GM20000 (cell line): ENCODE measurements at regions not wholly inside any gene's neighbourhood (a gene's known extent, or its start where the extent isn't known, plus 50 kb on each side); places are given as distances from the start of the nearest gene placed in this dataset.

Source experiments
- DNase-seq: peaks from one replicate; pipeline ENCODE4 v3.0.0; 2012; ENCODE audit warnings: low spot score
- TF ChIP-seq, protein P1 (sequence below): IDR thresholded peaks from 2 replicates; pipeline ENCODE4 v1.5.1; 2012; ENCODE audit warnings: mild to moderate bottlenecking, control low read depth; ENCODE audit errors: extremely low read depth, missing control alignments

- no peak for DNase-seq
- TF ChIP-seq, protein P1, sequence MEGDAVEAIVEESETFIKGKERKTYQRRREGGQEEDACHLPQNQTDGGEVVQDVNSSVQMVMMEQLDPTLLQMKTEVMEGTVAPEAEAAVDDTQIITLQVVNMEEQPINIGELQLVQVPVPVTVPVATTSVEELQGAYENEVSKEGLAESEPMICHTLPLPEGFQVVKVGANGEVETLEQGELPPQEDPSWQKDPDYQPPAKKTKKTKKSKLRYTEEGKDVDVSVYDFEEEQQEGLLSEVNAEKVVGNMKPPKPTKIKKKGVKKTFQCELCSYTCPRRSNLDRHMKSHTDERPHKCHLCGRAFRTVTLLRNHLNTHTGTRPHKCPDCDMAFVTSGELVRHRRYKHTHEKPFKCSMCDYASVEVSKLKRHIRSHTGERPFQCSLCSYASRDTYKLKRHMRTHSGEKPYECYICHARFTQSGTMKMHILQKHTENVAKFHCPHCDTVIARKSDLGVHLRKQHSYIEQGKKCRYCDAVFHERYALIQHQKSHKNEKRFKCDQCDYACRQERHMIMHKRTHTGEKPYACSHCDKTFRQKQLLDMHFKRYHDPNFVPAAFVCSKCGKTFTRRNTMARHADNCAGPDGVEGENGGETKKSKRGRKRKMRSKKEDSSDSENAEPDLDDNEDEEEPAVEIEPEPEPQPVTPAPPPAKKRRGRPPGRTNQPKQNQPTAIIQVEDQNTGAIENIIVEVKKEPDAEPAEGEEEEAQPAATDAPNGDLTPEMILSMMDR = no peak
These were observed 356.7 kb downstream of the STIM2 start for GRCh38 chr4:27217261-27217769.

GRCh38 chr4:27218013-27218412 is 357.4 kb downstream of the STIM2 start:
- TF ChIP-seq, protein P1 = no peak
- DNase-seq = no peak

- TF ChIP-seq, protein P1 = no peak
- no peak for DNase-seq
These were observed 362.7 kb downstream of the STIM2 start for GRCh38 chr4:27223326-27223725.

GRCh38 chr4:27233531-27233930 is 372.9 kb downstream of the STIM2 start:
- TF ChIP-seq, protein P1 = no peak

DNA sequence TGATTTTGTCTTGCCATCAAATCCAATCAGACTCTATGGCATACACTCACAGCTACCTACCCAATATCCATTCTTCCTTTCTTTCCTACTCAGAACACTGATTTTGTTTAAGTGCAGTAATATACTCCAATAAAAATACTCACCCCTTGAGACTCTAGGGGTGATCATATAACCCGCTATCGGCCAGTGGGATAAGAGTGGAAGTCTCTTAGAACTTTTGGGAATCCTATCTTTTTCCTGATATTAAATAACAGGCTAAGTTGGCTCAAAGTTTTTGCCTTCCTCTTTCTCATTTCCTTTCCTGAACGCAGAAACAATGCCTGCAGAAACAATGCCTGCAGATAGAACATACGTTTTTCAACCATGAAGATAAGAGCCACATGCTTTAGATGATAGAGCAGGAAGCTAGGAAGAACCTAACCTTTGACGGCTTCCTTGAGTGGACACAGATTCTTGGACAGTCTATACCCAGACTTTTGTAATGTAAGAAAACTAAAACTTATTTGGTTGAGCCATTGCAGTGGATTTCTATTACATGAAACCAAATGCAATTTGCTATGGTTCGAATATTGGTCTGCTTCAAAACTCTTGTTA is 373.8 kb downstream of the STIM2 start:
- DNase-seq = no peak
- TF ChIP-seq, protein P1 = no peak

More at GRCh38 chr4:27233531-27233930, 372.9 kb downstream of the STIM2 start:
- no peak for DNase-seq

GRCh38 chr4:27239641-27240040 is 379.0 kb downstream of the STIM2 start:
- DNase-seq = no peak
- TF ChIP-seq, protein P1 = no peak

GRCh38 chr4:27242217-27242616 is 381.6 kb downstream of the STIM2 start:
- no peak for DNase-seq

More at GRCh38 chr4:27242217-27242616, 381.6 kb downstream of the STIM2 start:
- TF ChIP-seq, protein P1 = no peak
